HepG2 (cell line): ENCODE measurements at regions not wholly inside any gene's neighbourhood (a gene's known extent, or its start where the extent isn't known, plus 50 kb on each side); places are given as distances from the start of the nearest gene placed in this dataset.

Source experiments
- CBFB ChIP-seq: sonication (generic); formaldehyde crosslinking; IDR thresholded peaks from 2 replicates; pipeline ENCODE4 v1.4.0; 2020; ENCODE audit warnings: missing genetic modification reagents
- POLR2AphosphoS5 ChIP-seq: IDR thresholded peaks from 2 replicates; pipeline ENCODE4 v1.6.1; 2012; ENCODE audit warnings: low read depth, low read length
- REST ChIP-seq, 2 experiments: IDR thresholded peaks; 2 replicates each; pipeline ENCODE4 v1.6.1; 2011 to 2012; ENCODE audit warnings: low read length in 2 of 2, borderline replicate concordance in 1 of 2, low read depth in 1 of 2, mild to moderate bottlenecking in 1 of 2, moderate library complexity in 1 of 2
- ZFX ChIP-seq: sonication (generic); formaldehyde crosslinking; IDR thresholded peaks from 2 replicates; pipeline ENCODE4 v1.4.0; 2020; ENCODE audit warnings: mild to moderate bottlenecking, low read depth, missing genetic modification reagents, moderate library complexity
- TF ChIP-seq, protein P1 (sequence below): sonication (generic); formaldehyde crosslinking; IDR thresholded peaks from 2 replicates; pipeline ENCODE4 v1.5.0; 2020; ENCODE audit warnings: missing genetic modification reagents
- TF ChIP-seq, protein P2 (sequence below): sonication (generic); formaldehyde crosslinking; IDR thresholded peaks from 2 replicates; pipeline ENCODE4 v1.8.0; 2022; ENCODE audit warnings: missing genetic modification reagents, low read depth, mild to moderate bottlenecking, borderline replicate concordance

GRCh38 chr18:41315134-41315533 lies 639.9 kb upstream of the PIK3C3 start:
- TF ChIP-seq ZFX (CRISPR knock-in tag) (no peak), CBFB (CRISPR knock-in tag) (no peak), REST (IDR thresholded peaks at IDR 0.05; ENCODE audit: borderline replicate concordance in 1 of 2, low read depth in 1 of 2, low read length in 2 of 2) (no peak), POLR2AphosphoS5 (no peak)
- TF ChIP-seq, protein P1, sequence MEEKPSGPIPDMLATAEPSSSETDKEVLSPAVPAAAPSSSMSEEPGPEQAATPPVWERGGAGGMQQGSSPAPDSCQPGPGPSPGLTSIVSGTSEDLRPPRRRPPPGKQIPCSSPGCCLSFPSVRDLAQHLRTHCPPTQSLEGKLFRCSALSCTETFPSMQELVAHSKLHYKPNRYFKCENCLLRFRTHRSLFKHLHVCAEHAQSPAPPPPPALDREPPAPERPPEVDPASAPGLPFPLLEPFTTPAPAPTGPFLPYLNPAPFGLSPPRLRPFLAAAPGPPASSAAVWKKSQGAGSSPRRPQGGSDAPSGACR (CRISPR knock-in tag): no peak
- TF ChIP-seq, protein P2, sequence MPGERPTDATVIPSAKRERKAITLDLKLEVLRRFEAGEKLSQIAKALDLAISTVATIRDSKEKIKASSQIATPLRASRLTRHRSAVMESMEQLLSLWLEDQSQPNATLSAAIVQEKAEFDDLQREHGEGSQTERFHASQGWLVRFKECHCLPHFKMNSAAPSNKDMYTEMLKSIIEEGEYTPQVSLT: no peak
